Lower leg skin (tissue), 3 donors: ENCODE measurements at regions not wholly inside any gene's neighbourhood (a gene's known extent, or its start where the extent isn't known, plus 50 kb on each side); places are given as distances from the start of the nearest gene placed in this dataset.

Experiments used
- CTCF ChIP-seq, 3 donors: fragments of 450-650 bp; IDR thresholded peaks; one replicate each; pipeline ENCODE4 v1.5.1; 2016; ENCODE audit warnings: antibody characterized with exemption in 3 of 3, mild to moderate bottlenecking in 3 of 3, moderate library complexity in 2 of 3
- POLR2A ChIP-seq, 2 donors: fragments of 450-650 bp; IDR thresholded peaks; one replicate each; pipeline ENCODE4 v1.6.1; 2016 to 2017; ENCODE audit warnings: antibody characterized with exemption in 2 of 2, mild to moderate bottlenecking in 1 of 2, moderate library complexity in 1 of 2

- no peak for TF ChIP-seq CTCF (IDR thresholded peaks at IDR 0.05)
- no peak for TF ChIP-seq POLR2A (IDR thresholded peaks at IDR 0.05)
Measured at GRCh38 chr16:86979984-86980553, 337.1 kb downstream of the C16orf95 start.
